ENCODE measurements at regions not wholly inside any gene's neighbourhood (a gene's known extent, or its start where the extent isn't known, plus 50 kb on each side); places are given as distances from the start of the nearest gene placed in this dataset.

DNA sequence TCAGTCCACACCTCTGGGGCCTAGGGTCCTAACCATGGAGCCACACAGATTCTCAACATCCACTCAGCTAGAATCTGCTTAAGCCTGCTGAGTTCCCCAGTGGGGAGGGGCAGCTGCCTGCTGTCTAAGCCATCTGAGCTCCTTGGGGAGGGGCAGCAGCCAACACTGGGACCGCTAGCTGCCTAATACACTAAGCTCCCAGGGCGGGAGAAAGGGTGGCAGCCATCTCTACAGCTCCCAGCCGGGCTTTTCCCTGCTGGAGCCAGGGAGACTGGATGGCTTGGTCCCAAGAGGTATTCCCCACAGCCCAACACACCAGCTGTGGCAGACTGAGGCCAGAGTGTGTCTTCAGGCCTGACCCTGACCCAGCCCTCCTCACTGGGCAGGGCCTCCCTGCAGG, 217.3 kb upstream of the TMEM45B start:
- no peak overlapping the region for H3K4me3 ChIP-seq (ENCODE audit: insufficient read depth, low read length, poor library complexity, severe bottlenecking)
- no peaks in the 10 kb centered on the region for H3K27me3 ChIP-seq (ENCODE audit: low read length)
- H3F3A ChIP-seq (ENCODE audit: insufficient read depth) = no peaks in the 10 kb centered on the region
- no peaks in the 10 kb centered on the region for H4K20me1 ChIP-seq (ENCODE audit: low read depth, low read length)
- TF ChIP-seq EZH2phosphoT487 (conservative IDR thresholded peaks at IDR 0.05; ENCODE audit: low read length) = no peak
- TF ChIP-seq, protein P1, sequence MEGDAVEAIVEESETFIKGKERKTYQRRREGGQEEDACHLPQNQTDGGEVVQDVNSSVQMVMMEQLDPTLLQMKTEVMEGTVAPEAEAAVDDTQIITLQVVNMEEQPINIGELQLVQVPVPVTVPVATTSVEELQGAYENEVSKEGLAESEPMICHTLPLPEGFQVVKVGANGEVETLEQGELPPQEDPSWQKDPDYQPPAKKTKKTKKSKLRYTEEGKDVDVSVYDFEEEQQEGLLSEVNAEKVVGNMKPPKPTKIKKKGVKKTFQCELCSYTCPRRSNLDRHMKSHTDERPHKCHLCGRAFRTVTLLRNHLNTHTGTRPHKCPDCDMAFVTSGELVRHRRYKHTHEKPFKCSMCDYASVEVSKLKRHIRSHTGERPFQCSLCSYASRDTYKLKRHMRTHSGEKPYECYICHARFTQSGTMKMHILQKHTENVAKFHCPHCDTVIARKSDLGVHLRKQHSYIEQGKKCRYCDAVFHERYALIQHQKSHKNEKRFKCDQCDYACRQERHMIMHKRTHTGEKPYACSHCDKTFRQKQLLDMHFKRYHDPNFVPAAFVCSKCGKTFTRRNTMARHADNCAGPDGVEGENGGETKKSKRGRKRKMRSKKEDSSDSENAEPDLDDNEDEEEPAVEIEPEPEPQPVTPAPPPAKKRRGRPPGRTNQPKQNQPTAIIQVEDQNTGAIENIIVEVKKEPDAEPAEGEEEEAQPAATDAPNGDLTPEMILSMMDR (IDR thresholded peaks at IDR 0.05; ENCODE audit: insufficient read depth, low read length, poor library complexity, severe bottlenecking) = no peak
- H3K27ac ChIP-seq (ENCODE audit: low read depth, low read length) = no peak overlapping the region
- no peaks in the 10 kb centered on the region for H3K79me2 ChIP-seq (ENCODE audit: insufficient read depth, low read length)
- no peaks in the 10 kb centered on the region for H3K9me2 ChIP-seq (replicated peaks; ENCODE audit: insufficient read depth, low read length)
- no peaks in the 10 kb centered on the region for H3K36me3 ChIP-seq (ENCODE audit: low read length)
- no peak overlapping the region for H2AFZ ChIP-seq (ENCODE audit: low read depth, low read length, severe bottlenecking)
- no peak overlapping the region for H3K4me2 ChIP-seq (ENCODE audit: low read depth, low read length, poor library complexity, severe bottlenecking)
- H3K9me3 ChIP-seq (ENCODE audit: insufficient read depth, low read length) = no peaks in the 10 kb centered on the region
- H3K9ac ChIP-seq (ENCODE audit: low read length) = no peak overlapping the region

DNA sequence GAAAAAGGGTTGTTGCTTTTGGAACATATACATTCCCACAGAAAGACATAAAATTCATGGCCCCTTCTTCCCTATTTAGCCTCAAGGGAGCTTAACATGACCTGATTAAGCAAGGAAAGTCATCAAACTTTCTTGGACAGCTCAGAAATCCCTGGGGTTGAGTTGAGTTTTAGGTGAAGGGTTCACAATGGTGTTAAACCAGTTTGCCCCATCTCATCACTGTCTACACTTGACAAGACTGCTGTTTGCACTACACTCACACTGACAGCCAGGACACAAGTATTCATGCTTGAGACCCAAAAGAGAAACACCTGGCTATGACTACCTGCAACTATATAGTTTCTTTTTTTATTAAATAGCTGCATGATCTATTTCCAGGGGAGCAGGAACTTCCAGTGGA, 209.8 kb upstream of the TMEM45B start:
- no peak overlapping the region for H2AFZ ChIP-seq (ENCODE audit: low read depth, low read length, severe bottlenecking)
- H3F3A ChIP-seq (ENCODE audit: insufficient read depth) = no peaks in the 10 kb centered on the region
- TF ChIP-seq, protein P1 (IDR thresholded peaks at IDR 0.05; ENCODE audit: insufficient read depth, low read length, poor library complexity, severe bottlenecking) = no peak
- TF ChIP-seq EZH2phosphoT487 (conservative IDR thresholded peaks at IDR 0.05; ENCODE audit: low read length) = no peak
- no peak overlapping the region for H3K4me3 ChIP-seq (ENCODE audit: insufficient read depth, low read length, poor library complexity, severe bottlenecking)
- H3K4me2 ChIP-seq (ENCODE audit: low read depth, low read length, poor library complexity, severe bottlenecking) = no peak overlapping the region
- H3K9me2 ChIP-seq (replicated peaks; ENCODE audit: insufficient read depth, low read length) = no peaks in the 10 kb centered on the region
- H3K9me3 ChIP-seq (ENCODE audit: insufficient read depth, low read length) = no peaks in the 10 kb centered on the region
- no peaks in the 10 kb centered on the region for H3K79me2 ChIP-seq (ENCODE audit: insufficient read depth, low read length)
- H3K36me3 ChIP-seq (ENCODE audit: low read length) = no peaks in the 10 kb centered on the region
- no peaks in the 10 kb centered on the region for H3K27me3 ChIP-seq (ENCODE audit: low read length)
- H3K9ac ChIP-seq (ENCODE audit: low read length) = no peak overlapping the region
- no peak overlapping the region for H3K27ac ChIP-seq (ENCODE audit: low read depth, low read length)
- H4K20me1 ChIP-seq (ENCODE audit: low read depth, low read length) = no peaks in the 10 kb centered on the region

DNA sequence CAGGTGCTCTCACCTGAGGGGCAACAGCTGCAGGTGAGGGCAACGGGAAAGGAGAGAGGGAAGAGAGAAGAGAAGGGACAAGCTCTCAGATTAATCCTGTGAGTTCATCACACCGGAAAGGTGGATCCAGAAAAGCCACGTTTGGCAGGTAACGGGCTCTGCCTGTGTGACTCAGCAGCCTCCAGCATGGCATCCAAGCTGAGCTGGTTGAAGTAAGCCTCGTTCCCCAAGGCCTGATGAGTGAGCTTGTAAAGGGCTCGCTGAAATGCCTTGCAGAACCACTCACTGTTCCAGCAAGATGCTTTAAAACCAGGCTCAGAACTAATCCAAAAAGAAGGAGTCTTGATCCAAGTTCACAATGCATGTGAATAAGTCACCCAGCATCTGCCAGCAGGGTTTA, 206.9 kb upstream of the TMEM45B start:
- Histone ChIP-seq H4K20me1 (ENCODE audit: low read depth, low read length) (no peaks in the 10 kb centered on the region), H3K9me2 (replicated peaks; ENCODE audit: insufficient read depth, low read length) (no peaks in the 10 kb centered on the region), H3K4me2 (ENCODE audit: low read depth, low read length, poor library complexity, severe bottlenecking) (no peak overlapping the region), H3K27ac (ENCODE audit: low read depth, low read length) (no peak overlapping the region), H3K9me3 (ENCODE audit: insufficient read depth, low read length) (no peaks in the 10 kb centered on the region), H3K27me3 (ENCODE audit: low read length) (no peaks in the 10 kb centered on the region), H3K36me3 (ENCODE audit: low read length) (no peaks in the 10 kb centered on the region), H3K9ac (ENCODE audit: low read length) (no peak overlapping the region), H3K4me3 (ENCODE audit: insufficient read depth, low read length, poor library complexity, severe bottlenecking) (no peak overlapping the region), H3K79me2 (ENCODE audit: insufficient read depth, low read length) (no peaks in the 10 kb centered on the region), H3F3A (ENCODE audit: insufficient read depth) (no peaks in the 10 kb centered on the region), H2AFZ (ENCODE audit: low read depth, low read length, severe bottlenecking) (no peak overlapping the region)
- TF ChIP-seq, protein P1 (IDR thresholded peaks at IDR 0.05; ENCODE audit: insufficient read depth, low read length, poor library complexity, severe bottlenecking) = no peak
- TF ChIP-seq EZH2phosphoT487 (conservative IDR thresholded peaks at IDR 0.05; ENCODE audit: low read length) = no peak

Data from SU-DHL-6 (cell line).